CD1c-positive myeloid dendritic cell (primary cell): ENCODE measurements at regions not wholly inside any gene's neighbourhood (a gene's known extent, or its start where the extent isn't known, plus 50 kb on each side); places are given as distances from the start of the nearest gene placed in this dataset.

Experiments used
- DNase-seq: peaks from one replicate; pipeline ENCODE4 v3.0.0-alpha.2; 2016; ENCODE audit errors: extremely low spot score

GRCh38 chr20:52572687-52573086 lies 381.1 kb upstream of the ZFP64 start:
- no peak for DNase-seq

GRCh38 chr20:52569201-52569600 lies 377.6 kb upstream of the ZFP64 start:
- DNase-seq = no peak

GRCh38 chr20:52565614-52566013 lies 374.0 kb upstream of the ZFP64 start:
- DNase-seq = no peak

- DNase-seq = no peak
Measured at GRCh38 chr20:52564594-52564993, 373.0 kb upstream of the ZFP64 start.

- no peak for DNase-seq
Measured at GRCh38 chr20:52552181-52552872, 360.7 kb upstream of the ZFP64 start.

GRCh38 chr20:52542131-52542530 lies 350.6 kb upstream of the ZFP64 start:
- DNase-seq = no peak

GRCh38 chr20:52540509-52540908 lies 348.9 kb upstream of the ZFP64 start:
- no peak for DNase-seq

GRCh38 chr20:52539891-52540290 lies 348.3 kb upstream of the ZFP64 start:
- DNase-seq = no peak

- DNase-seq = no peak
Measured at GRCh38 chr20:52536841-52537400, 345.3 kb upstream of the ZFP64 start.

GRCh38 chr20:52536040-52536439 lies 344.5 kb upstream of the ZFP64 start:
- no peak for DNase-seq

- DNase-seq = no peak
Measured at GRCh38 chr20:52534616-52535015, 343.0 kb upstream of the ZFP64 start.

GRCh38 chr20:52533401-52533800 lies 341.8 kb upstream of the ZFP64 start:
- DNase-seq = no peak

GRCh38 chr20:52532674-52533073 lies 341.1 kb upstream of the ZFP64 start:
- no peak for DNase-seq

GRCh38 chr20:52530571-52530970 lies 339.0 kb upstream of the ZFP64 start:
- DNase-seq = no peak

GRCh38 chr20:52529826-52530225 lies 338.2 kb upstream of the ZFP64 start:
- no peak for DNase-seq

GRCh38 chr20:52524861-52525260 lies 333.3 kb upstream of the ZFP64 start:
- no peak for DNase-seq

GRCh38 chr20:52518735-52519134 lies 327.2 kb upstream of the ZFP64 start:
- no peak for DNase-seq

GRCh38 chr20:52515877-52516276 lies 324.3 kb upstream of the ZFP64 start:
- no peak for DNase-seq

GRCh38 chr20:52500157-52500556 lies 308.6 kb upstream of the ZFP64 start:
- DNase-seq = no peak

- DNase-seq = no peak
Measured at GRCh38 chr20:52497731-52498130, 306.2 kb upstream of the ZFP64 start.

GRCh38 chr20:52496191-52496590 lies 304.6 kb upstream of the ZFP64 start:
- DNase-seq = no peak

- DNase-seq = no peak
Measured at GRCh38 chr20:52494244-52494643, 302.7 kb upstream of the ZFP64 start.

- DNase-seq = no peak
Measured at GRCh38 chr20:52493171-52493721, 301.7 kb upstream of the ZFP64 start.
